ENCODE measurements at regions not wholly inside any gene's neighbourhood (a gene's known extent, or its start where the extent isn't known, plus 50 kb on each side); places are given as distances from the start of the nearest gene placed in this dataset.

GRCh38 chr3:170768334-170768801, 101.6 kb downstream of the RPL22L1 start (continued):
- TF ChIP-seq ZBTB11 (CRISPR knock-in tag; IDR thresholded peaks at IDR 0.05), result no peak
- TF ChIP-seq, protein P1, sequence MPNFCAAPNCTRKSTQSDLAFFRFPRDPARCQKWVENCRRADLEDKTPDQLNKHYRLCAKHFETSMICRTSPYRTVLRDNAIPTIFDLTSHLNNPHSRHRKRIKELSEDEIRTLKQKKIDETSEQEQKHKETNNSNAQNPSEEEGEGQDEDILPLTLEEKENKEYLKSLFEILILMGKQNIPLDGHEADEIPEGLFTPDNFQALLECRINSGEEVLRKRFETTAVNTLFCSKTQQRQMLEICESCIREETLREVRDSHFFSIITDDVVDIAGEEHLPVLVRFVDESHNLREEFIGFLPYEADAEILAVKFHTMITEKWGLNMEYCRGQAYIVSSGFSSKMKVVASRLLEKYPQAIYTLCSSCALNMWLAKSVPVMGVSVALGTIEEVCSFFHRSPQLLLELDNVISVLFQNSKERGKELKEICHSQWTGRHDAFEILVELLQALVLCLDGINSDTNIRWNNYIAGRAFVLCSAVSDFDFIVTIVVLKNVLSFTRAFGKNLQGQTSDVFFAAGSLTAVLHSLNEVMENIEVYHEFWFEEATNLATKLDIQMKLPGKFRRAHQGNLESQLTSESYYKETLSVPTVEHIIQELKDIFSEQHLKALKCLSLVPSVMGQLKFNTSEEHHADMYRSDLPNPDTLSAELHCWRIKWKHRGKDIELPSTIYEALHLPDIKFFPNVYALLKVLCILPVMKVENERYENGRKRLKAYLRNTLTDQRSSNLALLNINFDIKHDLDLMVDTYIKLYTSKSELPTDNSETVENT (CRISPR knock-in tag; IDR thresholded peaks at IDR 0.05), result no peak
- TF ChIP-seq, protein P2, sequence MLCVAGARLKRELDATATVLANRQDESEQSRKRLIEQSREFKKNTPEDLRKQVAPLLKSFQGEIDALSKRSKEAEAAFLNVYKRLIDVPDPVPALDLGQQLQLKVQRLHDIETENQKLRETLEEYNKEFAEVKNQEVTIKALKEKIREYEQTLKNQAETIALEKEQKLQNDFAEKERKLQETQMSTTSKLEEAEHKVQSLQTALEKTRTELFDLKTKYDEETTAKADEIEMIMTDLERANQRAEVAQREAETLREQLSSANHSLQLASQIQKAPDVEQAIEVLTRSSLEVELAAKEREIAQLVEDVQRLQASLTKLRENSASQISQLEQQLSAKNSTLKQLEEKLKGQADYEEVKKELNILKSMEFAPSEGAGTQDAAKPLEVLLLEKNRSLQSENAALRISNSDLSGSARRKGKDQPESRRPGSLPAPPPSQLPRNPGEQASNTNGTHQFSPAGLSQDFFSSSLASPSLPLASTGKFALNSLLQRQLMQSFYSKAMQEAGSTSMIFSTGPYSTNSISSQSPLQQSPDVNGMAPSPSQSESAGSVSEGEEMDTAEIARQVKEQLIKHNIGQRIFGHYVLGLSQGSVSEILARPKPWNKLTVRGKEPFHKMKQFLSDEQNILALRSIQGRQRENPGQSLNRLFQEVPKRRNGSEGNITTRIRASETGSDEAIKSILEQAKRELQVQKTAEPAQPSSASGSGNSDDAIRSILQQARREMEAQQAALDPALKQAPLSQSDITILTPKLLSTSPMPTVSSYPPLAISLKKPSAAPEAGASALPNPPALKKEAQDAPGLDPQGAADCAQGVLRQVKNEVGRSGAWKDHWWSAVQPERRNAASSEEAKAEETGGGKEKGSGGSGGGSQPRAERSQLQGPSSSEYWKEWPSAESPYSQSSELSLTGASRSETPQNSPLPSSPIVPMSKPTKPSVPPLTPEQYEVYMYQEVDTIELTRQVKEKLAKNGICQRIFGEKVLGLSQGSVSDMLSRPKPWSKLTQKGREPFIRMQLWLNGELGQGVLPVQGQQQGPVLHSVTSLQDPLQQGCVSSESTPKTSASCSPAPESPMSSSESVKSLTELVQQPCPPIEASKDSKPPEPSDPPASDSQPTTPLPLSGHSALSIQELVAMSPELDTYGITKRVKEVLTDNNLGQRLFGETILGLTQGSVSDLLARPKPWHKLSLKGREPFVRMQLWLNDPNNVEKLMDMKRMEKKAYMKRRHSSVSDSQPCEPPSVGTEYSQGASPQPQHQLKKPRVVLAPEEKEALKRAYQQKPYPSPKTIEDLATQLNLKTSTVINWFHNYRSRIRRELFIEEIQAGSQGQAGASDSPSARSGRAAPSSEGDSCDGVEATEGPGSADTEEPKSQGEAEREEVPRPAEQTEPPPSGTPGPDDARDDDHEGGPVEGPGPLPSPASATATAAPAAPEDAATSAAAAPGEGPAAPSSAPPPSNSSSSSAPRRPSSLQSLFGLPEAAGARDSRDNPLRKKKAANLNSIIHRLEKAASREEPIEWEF (CRISPR knock-in tag; IDR thresholded peaks at IDR 0.05), result no peak
- no peak for TF ChIP-seq NFIC (IDR thresholded peaks at IDR 0.05)
- TF ChIP-seq ZNF407 (IDR thresholded peaks at IDR 0.05; ENCODE audit: low read depth), result no peak
- no peak for TF ChIP-seq NEUROD1 (IDR thresholded peaks at IDR 0.05; ENCODE audit: borderline replicate concordance, low read depth, low read length, partially characterized antibody)
- TF ChIP-seq CAMTA2 (CRISPR knock-in tag; conservative IDR thresholded peaks at IDR 0.05), result no peak

Data from K562 (cell line).